OCI-LY3 (cell line): ENCODE measurements at regions not wholly inside any gene's neighbourhood (a gene's known extent, or its start where the extent isn't known, plus 50 kb on each side); places are given as distances from the start of the nearest gene placed in this dataset.

Source experiments
- H2AFZ ChIP-seq: fragments of 200-600, 300-600 bp; shearing (Covaris generic); 2 replicates; pipeline ENCODE4 v1.6.0; 2014; ENCODE audit warnings: antibody characterized with exemption, low read depth, low read length
- H3K27ac ChIP-seq: fragments of 200-600, 300-600 bp; sonication (generic); 2 replicates; pipeline ENCODE4 v1.5.1; 2014; ENCODE audit warnings: mild to moderate bottlenecking, low read length, moderate library complexity, mixed read lengths
- H3K27me3 ChIP-seq: fragments of 200-600, 300-600 bp; sonication (generic); 2 replicates; pipeline ENCODE4 v1.6.1; 2014; ENCODE audit warnings: low read depth, low read length, mixed read lengths
- H3K36me3 ChIP-seq: fragments of 200-600, 300-600 bp; sonication (generic); replicated peaks from 2 replicates; pipeline ENCODE3; 2014; ENCODE audit warnings: low read depth, low read length, mixed read lengths
- H3K4me1 ChIP-seq: fragments of 300-600, 200-600 bp; sonication (generic); 2 replicates; pipeline ENCODE4 v1.6.1; 2014; ENCODE audit warnings: low read length, mixed read lengths
- H3K4me2 ChIP-seq: fragments of 200-600, 300-600 bp; sonication (generic); 2 replicates; pipeline ENCODE4 v1.6.1; 2014; ENCODE audit warnings: low read length, mixed read lengths
- H3K4me3 ChIP-seq: fragments of 300-600, 200-600 bp; sonication (generic); 2 replicates; pipeline ENCODE4 v1.5.1; 2014; ENCODE audit warnings: antibody characterized with exemption, mild to moderate bottlenecking, low read length, moderate library complexity
- H3K79me2 ChIP-seq: fragments of 300-600, 200-600 bp; shearing (Covaris generic); 2 replicates; pipeline ENCODE4 v1.6.1; 2014; ENCODE audit warnings: mild to moderate bottlenecking, low read length, mixed read lengths
- H3K9ac ChIP-seq: fragments of 300-600, 200-600 bp; shearing (Covaris generic); 2 replicates; pipeline ENCODE4 v1.6.0; 2014; ENCODE audit warnings: mild to moderate bottlenecking, low read length, moderate library complexity
- H3K9me3 ChIP-seq: fragments of 200-600, 300-600 bp; shearing (Covaris generic); 2 replicates; pipeline ENCODE4 v1.6.1; 2014; ENCODE audit warnings: low read length, mixed read lengths; ENCODE audit not compliant: insufficient read depth
- H4K20me1 ChIP-seq: fragments of 200-600, 300-600 bp; sonication (generic); 2 replicates; pipeline ENCODE4 v1.6.1; 2016; ENCODE audit warnings: low read length, mixed read lengths; ENCODE audit not compliant: insufficient read depth
- EZH2phosphoT487 ChIP-seq: fragments of 200-600 bp; shearing (Covaris generic); IDR thresholded peaks from 2 replicates; pipeline ENCODE4 v1.6.1; 2018; ENCODE audit warnings: antibody characterized with exemption, mixed run types, low read depth
- TF ChIP-seq, protein P1 (sequence below): fragments of 200-600, 300-600 bp; sonication (generic); IDR thresholded peaks from 2 replicates; pipeline ENCODE4 v1.5.1; 2014; ENCODE audit warnings: antibody characterized with exemption, low read length, low read depth

GRCh38 chr4:81971637-81972381 is 402.0 kb downstream of the HNRNPD start:
- H3K9ac ChIP-seq: no peak overlapping the region
- H2AFZ ChIP-seq: no peak overlapping the region
- no peaks in the 10 kb centered on the region for H3K36me3 ChIP-seq
- H3K4me3 ChIP-seq: no peak overlapping the region
- H3K9me3 ChIP-seq: no peaks in the 10 kb centered on the region
- H3K4me2 ChIP-seq: no peak overlapping the region
- H3K4me1 ChIP-seq: no peaks in the 10 kb centered on the region
- 0 out of 2 replicates have a peak, but pooled peaks cover 4% of the 10 kb centered on the region for H3K27me3 ChIP-seq
- TF ChIP-seq EZH2phosphoT487: no peak
- TF ChIP-seq, protein P1, sequence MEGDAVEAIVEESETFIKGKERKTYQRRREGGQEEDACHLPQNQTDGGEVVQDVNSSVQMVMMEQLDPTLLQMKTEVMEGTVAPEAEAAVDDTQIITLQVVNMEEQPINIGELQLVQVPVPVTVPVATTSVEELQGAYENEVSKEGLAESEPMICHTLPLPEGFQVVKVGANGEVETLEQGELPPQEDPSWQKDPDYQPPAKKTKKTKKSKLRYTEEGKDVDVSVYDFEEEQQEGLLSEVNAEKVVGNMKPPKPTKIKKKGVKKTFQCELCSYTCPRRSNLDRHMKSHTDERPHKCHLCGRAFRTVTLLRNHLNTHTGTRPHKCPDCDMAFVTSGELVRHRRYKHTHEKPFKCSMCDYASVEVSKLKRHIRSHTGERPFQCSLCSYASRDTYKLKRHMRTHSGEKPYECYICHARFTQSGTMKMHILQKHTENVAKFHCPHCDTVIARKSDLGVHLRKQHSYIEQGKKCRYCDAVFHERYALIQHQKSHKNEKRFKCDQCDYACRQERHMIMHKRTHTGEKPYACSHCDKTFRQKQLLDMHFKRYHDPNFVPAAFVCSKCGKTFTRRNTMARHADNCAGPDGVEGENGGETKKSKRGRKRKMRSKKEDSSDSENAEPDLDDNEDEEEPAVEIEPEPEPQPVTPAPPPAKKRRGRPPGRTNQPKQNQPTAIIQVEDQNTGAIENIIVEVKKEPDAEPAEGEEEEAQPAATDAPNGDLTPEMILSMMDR: no peak
- H3K79me2 ChIP-seq: no peaks in the 10 kb centered on the region
- H4K20me1 ChIP-seq: no peaks in the 10 kb centered on the region
- H3K27ac ChIP-seq: no peak overlapping the region

DNA sequence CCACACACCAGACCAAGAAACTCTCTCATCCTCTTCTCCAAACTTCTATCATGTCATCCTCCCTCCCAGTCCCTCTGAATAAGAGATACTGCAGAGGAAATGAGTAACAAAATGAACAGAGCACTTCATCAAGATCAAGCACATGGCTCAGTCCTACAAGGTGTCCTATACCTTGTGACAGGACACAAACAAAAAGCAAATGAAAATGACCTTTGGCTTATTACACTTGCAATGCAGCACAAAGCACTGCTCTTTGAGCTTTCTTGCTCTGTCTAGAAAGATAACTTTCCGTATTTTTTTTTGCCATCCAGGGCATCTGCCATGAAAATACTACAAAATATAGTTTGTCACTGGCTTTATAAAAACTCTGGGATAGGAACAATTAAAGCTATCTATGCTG is 402.7 kb downstream of the HNRNPD start:
- peaks cover 2% of the 10 kb centered on the region; the same call in 1 of the 2 replicates for H3K4me1 ChIP-seq
- H3K9ac ChIP-seq: no peak overlapping the region
- no peaks in the 10 kb centered on the region for H3K36me3 ChIP-seq
- H2AFZ ChIP-seq: no peak overlapping the region
- no peak overlapping the region for H3K4me3 ChIP-seq
- H3K9me3 ChIP-seq: no peaks in the 10 kb centered on the region
- no peaks in the 10 kb centered on the region for H3K79me2 ChIP-seq
- no peak overlapping the region for H3K4me2 ChIP-seq
- no peak for TF ChIP-seq EZH2phosphoT487
- TF ChIP-seq, protein P1: no peak
- no peak overlapping the region for H3K27ac ChIP-seq
- 0 out of 2 replicates have a peak, but pooled peaks cover 4% of the 10 kb centered on the region for H3K27me3 ChIP-seq
- H4K20me1 ChIP-seq: no peaks in the 10 kb centered on the region

DNA sequence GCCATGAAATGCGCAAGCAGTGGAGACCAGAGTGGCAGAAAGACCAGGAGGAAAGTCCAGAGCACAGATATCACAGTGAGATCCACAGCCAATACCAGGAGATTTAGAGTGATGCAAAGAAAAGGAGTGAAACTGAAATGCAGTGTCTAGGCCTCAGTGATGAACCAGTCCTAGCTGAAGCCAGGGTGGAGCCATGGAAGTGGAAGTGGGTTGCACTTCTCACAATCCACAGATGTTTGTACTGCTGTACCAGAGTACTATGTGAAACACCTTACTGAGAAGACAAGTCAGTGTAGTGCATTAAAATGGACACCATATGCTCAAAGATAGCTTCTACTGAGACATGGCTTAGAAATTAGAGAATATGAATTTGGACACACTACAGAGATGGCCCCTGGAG is 403.3 kb downstream of the HNRNPD start:
- Histone ChIP-seq H3K36me3 (no peaks in the 10 kb centered on the region), H3K9ac (no peak overlapping the region), H3K4me3 (no peak overlapping the region), H4K20me1 (no peaks in the 10 kb centered on the region), H3K4me1 (peaks cover 6% of the 10 kb centered on the region; the same call in 1 of the 2 replicates), H2AFZ (no peak overlapping the region), H3K27me3 (0 out of 2 replicates have a peak, but pooled peaks cover 4% of the 10 kb centered on the region), H3K4me2 (no peak overlapping the region), H3K79me2 (no peaks in the 10 kb centered on the region), H3K9me3 (no peaks in the 10 kb centered on the region), H3K27ac (no peak overlapping the region)
- TF ChIP-seq, protein P1: no peak
- TF ChIP-seq EZH2phosphoT487: no peak

DNA sequence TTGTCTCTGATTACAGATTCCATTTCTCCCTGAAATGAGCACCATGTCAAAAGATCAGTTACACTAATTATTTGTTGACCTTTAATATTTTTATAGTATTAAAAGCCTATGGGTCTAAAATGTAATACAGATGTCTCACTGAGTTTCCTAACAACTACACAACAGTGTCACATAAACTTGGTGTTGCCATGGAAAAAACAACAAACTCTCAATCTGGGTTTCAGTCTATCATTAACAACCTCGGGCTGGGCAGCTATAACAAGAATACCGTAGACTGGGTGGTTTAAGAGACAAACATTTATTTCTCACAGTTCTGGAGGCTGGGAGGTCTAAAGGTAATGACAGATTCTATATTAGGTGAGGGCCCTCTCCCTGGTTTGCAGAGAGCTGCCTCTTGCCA is 407.1 kb downstream of the HNRNPD start:
- Histone ChIP-seq H3K4me1 (peaks cover 6% of the 10 kb centered on the region; the same call in 1 of the 2 replicates), H3K79me2 (no peaks in the 10 kb centered on the region), H2AFZ (no peak overlapping the region), H3K9me3 (no peaks in the 10 kb centered on the region), H4K20me1 (no peaks in the 10 kb centered on the region), H3K4me3 (no peak overlapping the region), H3K27me3 (no peaks in the 10 kb centered on the region), H3K27ac (no peak overlapping the region), H3K4me2 (no peak overlapping the region), H3K36me3 (no peaks in the 10 kb centered on the region), H3K9ac (no peak overlapping the region)
- TF ChIP-seq, protein P1: no peak
- TF ChIP-seq EZH2phosphoT487: no peak
